ENCODE measurements at regions not wholly inside any gene's neighbourhood (a gene's known extent, or its start where the extent isn't known, plus 50 kb on each side); places are given as distances from the start of the nearest gene placed in this dataset.

GRCh38 chr2:2768476-2768875, 437.4 kb upstream of the MYT1L start:
- Histone ChIP-seq H3K4me3 (no peak overlapping the region), H3K27me3 (replicated peaks; ENCODE audit: insufficient read depth) (no peaks in the 10 kb centered on the region), H3K36me3 (no peaks in the 10 kb centered on the region), H3K4me1 (ENCODE audit: control insufficient read depth in 1 of 2, low read depth in 2 of 2) (peaks cover 0 to 12% of the 10 kb centered on the region in 2 donors), H3K27ac (no peak overlapping the region), H3K9me3 (no peaks in the 10 kb centered on the region)
- DNase-seq (ENCODE audit: low spot score) (no peak), ATAC-seq (ENCODE audit: insufficient number of reproducible peaks, low FRiP score, low read depth) (no peak)
- TF ChIP-seq CTCF (IDR thresholded peaks at IDR 0.05) = no peak

- DNase-seq (ENCODE audit: low spot score) (no peak), ATAC-seq (ENCODE audit: insufficient number of reproducible peaks, low FRiP score, low read depth) (no peak)
- Histone ChIP-seq H3K9me3 (no peaks in the 10 kb centered on the region), H3K36me3 (no peaks in the 10 kb centered on the region), H3K27me3 (replicated peaks; ENCODE audit: insufficient read depth) (no peaks in the 10 kb centered on the region), H3K27ac (no peak overlapping the region), H3K4me1 (ENCODE audit: control insufficient read depth in 1 of 2, low read depth in 2 of 2) (peaks cover 0 to 12% of the 10 kb centered on the region in 2 donors), H3K4me3 (no peak overlapping the region)
- no peak for TF ChIP-seq CTCF (IDR thresholded peaks at IDR 0.05)
Measured at GRCh38 chr2:2767837-2768236, 436.8 kb upstream of the MYT1L start.

- Histone ChIP-seq H3K4me1 (ENCODE audit: control insufficient read depth in 1 of 2, low read depth in 2 of 2) (peaks cover 0 to 12% of the 10 kb centered on the region in 2 donors), H3K27ac (no peak overlapping the region), H3K4me3 (no peak overlapping the region), H3K36me3 (no peaks in the 10 kb centered on the region), H3K27me3 (replicated peaks; ENCODE audit: insufficient read depth) (no peaks in the 10 kb centered on the region), H3K9me3 (no peaks in the 10 kb centered on the region)
- no peak for DNase-seq (ENCODE audit: low spot score)
- ATAC-seq (ENCODE audit: insufficient number of reproducible peaks, low FRiP score, low read depth) = no peak
- no peak for TF ChIP-seq CTCF (IDR thresholded peaks at IDR 0.05)
Measured at GRCh38 chr2:2765839-2766495, 434.9 kb upstream of the MYT1L start.

- no peaks in the 10 kb centered on the region for H3K36me3 ChIP-seq
- no peak for DNase-seq (ENCODE audit: low spot score)
- H3K27me3 ChIP-seq (replicated peaks; ENCODE audit: insufficient read depth) = no peaks in the 10 kb centered on the region
- no peak for ATAC-seq (ENCODE audit: insufficient number of reproducible peaks, low FRiP score, low read depth)
- no peak overlapping the region for H3K4me3 ChIP-seq
- H3K9me3 ChIP-seq = no peaks in the 10 kb centered on the region
- H3K27ac ChIP-seq = no peak overlapping the region
- peaks cover 0 to 11% of the 10 kb centered on the region in 2 donors for H3K4me1 ChIP-seq (ENCODE audit: control insufficient read depth in 1 of 2, low read depth in 2 of 2)
- TF ChIP-seq CTCF (IDR thresholded peaks at IDR 0.05) = no peak
Measured at GRCh38 chr2:2765176-2765800, 434.2 kb upstream of the MYT1L start.

GRCh38 chr2:2764739-2765138, 433.7 kb upstream of the MYT1L start:
- ATAC-seq (ENCODE audit: insufficient number of reproducible peaks, low FRiP score, low read depth) (no peak), DNase-seq (ENCODE audit: low spot score) (no peak)
- no peaks in the 10 kb centered on the region for H3K9me3 ChIP-seq
- H3K27me3 ChIP-seq (replicated peaks; ENCODE audit: insufficient read depth) = no peaks in the 10 kb centered on the region
- no peak overlapping the region for H3K4me3 ChIP-seq
- TF ChIP-seq CTCF (IDR thresholded peaks at IDR 0.05) = no peak
- peaks cover 0 to 6% of the 10 kb centered on the region in 2 donors for H3K4me1 ChIP-seq (ENCODE audit: control insufficient read depth in 1 of 2, low read depth in 2 of 2)
- no peaks in the 10 kb centered on the region for H3K36me3 ChIP-seq
- no peak overlapping the region for H3K27ac ChIP-seq
